ENCODE measurements at regions not wholly inside any gene's neighbourhood (a gene's known extent, or its start where the extent isn't known, plus 50 kb on each side); places are given as distances from the start of the nearest gene placed in this dataset.

GRCh38 chr13:69450245-69450644 lies 657.4 kb upstream of the ATXN8OS start:
- POLR2A ChIA-PET, result no interaction called here
- ATAC-seq (ENCODE audit: low read depth) (no peak), DNase-seq (no peak)
- Mint-ChIP-seq H3K4me3 (no peak overlapping the region), H3K4me1 (no peaks in the 10 kb centered on the region), H3K9me3 (peaks cover 3% of the 10 kb centered on the region), H3K36me3 (no peaks in the 10 kb centered on the region), H3K27ac (no peak overlapping the region), H3K27me3 (no peaks in the 10 kb centered on the region)

- Mint-ChIP-seq H3K9me3 (peaks cover 29% of the 10 kb centered on the region), H3K4me1 (no peaks in the 10 kb centered on the region), H3K27ac (no peak overlapping the region), H3K4me3 (no peak overlapping the region), H3K27me3 (no peaks in the 10 kb centered on the region), H3K36me3 (no peaks in the 10 kb centered on the region)
- DNase-seq (no peak), ATAC-seq (ENCODE audit: low read depth) (no peak)
- POLR2A ChIA-PET, result no interaction called here
These were observed 682.4 kb upstream of the ATXN8OS start for GRCh38 chr13:69425235-69425634.

- Mint-ChIP-seq H3K4me1 (no peaks in the 10 kb centered on the region), H3K27ac (no peak overlapping the region), H3K9me3 (peaks cover 29% of the 10 kb centered on the region), H3K4me3 (no peak overlapping the region), H3K27me3 (no peaks in the 10 kb centered on the region), H3K36me3 (no peaks in the 10 kb centered on the region)
- DNase-seq, result no peak
- no peak for ATAC-seq (ENCODE audit: low read depth)
- POLR2A ChIA-PET, result no interaction called here
These were observed 683.8 kb upstream of the ATXN8OS start for GRCh38 chr13:69423844-69424243.

- peaks cover 2% of the 10 kb centered on the region for H3K9me3 Mint-ChIP-seq
- no peak overlapping the region for H3K27ac Mint-ChIP-seq
- H3K36me3 Mint-ChIP-seq, result no peaks in the 10 kb centered on the region
- DNase-seq, result no peak
- POLR2A ChIA-PET, result no interaction called here
- H3K27me3 Mint-ChIP-seq, result no peaks in the 10 kb centered on the region
- H3K4me1 Mint-ChIP-seq, result no peaks in the 10 kb centered on the region
- no peak for ATAC-seq (ENCODE audit: low read depth)
- H3K4me3 Mint-ChIP-seq, result no peak overlapping the region
These were observed 689.3 kb upstream of the ATXN8OS start for GRCh38 chr13:69418319-69418718.

- DNase-seq, result no peak
- Mint-ChIP-seq H3K27ac (no peak overlapping the region), H3K27me3 (no peaks in the 10 kb centered on the region), H3K9me3 (peaks cover 3% of the 10 kb centered on the region), H3K4me3 (no peak overlapping the region), H3K36me3 (no peaks in the 10 kb centered on the region), H3K4me1 (no peaks in the 10 kb centered on the region)
- POLR2A ChIA-PET, result no interaction called here
- ATAC-seq (ENCODE audit: low read depth), result no peak
These were observed 696.9 kb upstream of the ATXN8OS start for GRCh38 chr13:69410761-69411160.

GRCh38 chr13:69391756-69392155 lies 715.9 kb upstream of the ATXN8OS start:
- H3K27ac Mint-ChIP-seq, result no peak overlapping the region

GRCh38 chr13:69389899-69390298 lies 717.7 kb upstream of the ATXN8OS start:
- Mint-ChIP-seq H3K9me3 (peaks cover 13% of the 10 kb centered on the region), H3K27me3 (no peaks in the 10 kb centered on the region), H3K4me3 (no peak overlapping the region), H3K4me1 (no peaks in the 10 kb centered on the region), H3K27ac (no peak overlapping the region), H3K36me3 (no peaks in the 10 kb centered on the region)
- ATAC-seq (ENCODE audit: low read depth), result no peak
- no peak for DNase-seq
- POLR2A ChIA-PET, result no interaction called here

More at GRCh38 chr13:69391756-69392155, 715.9 kb upstream of the ATXN8OS start:
- Mint-ChIP-seq H3K9me3 (peaks cover 13% of the 10 kb centered on the region), H3K36me3 (no peaks in the 10 kb centered on the region), H3K27me3 (no peaks in the 10 kb centered on the region), H3K4me3 (no peak overlapping the region), H3K4me1 (no peaks in the 10 kb centered on the region)
- no peak for ATAC-seq (ENCODE audit: low read depth)
- DNase-seq, result no peak
- POLR2A ChIA-PET, result no interaction called here

GRCh38 chr13:69373747-69374425 lies 733.7 kb upstream of the ATXN8OS start:
- ATAC-seq (ENCODE audit: low read depth) (no peak), DNase-seq (no peak)
- peaks cover 4% of the 10 kb centered on the region for H3K9me3 Mint-ChIP-seq
- POLR2A ChIA-PET, result no interaction called here
- no peak overlapping the region for H3K27ac Mint-ChIP-seq
- H3K4me1 Mint-ChIP-seq, result no peaks in the 10 kb centered on the region
- no peaks in the 10 kb centered on the region for H3K27me3 Mint-ChIP-seq
- no peak overlapping the region for H3K4me3 Mint-ChIP-seq
- H3K36me3 Mint-ChIP-seq, result no peaks in the 10 kb centered on the region

GRCh38 chr13:69363360-69363759 lies 744.3 kb upstream of the ATXN8OS start:
- Mint-ChIP-seq H3K27ac (no peak overlapping the region), H3K4me1 (no peaks in the 10 kb centered on the region), H3K4me3 (no peak overlapping the region), H3K27me3 (no peaks in the 10 kb centered on the region), H3K36me3 (no peaks in the 10 kb centered on the region), H3K9me3 (peaks cover 7% of the 10 kb centered on the region)
- POLR2A ChIA-PET, result no interaction called here
- DNase-seq (no peak), ATAC-seq (ENCODE audit: low read depth) (no peak)

GRCh38 chr13:69331245-69331644 lies 776.4 kb upstream of the ATXN8OS start:
- no peaks in the 10 kb centered on the region for H3K27me3 Mint-ChIP-seq
- no peak for ATAC-seq (ENCODE audit: low read depth)
- no peak overlapping the region for H3K27ac Mint-ChIP-seq
- no peaks in the 10 kb centered on the region for H3K4me1 Mint-ChIP-seq
- POLR2A ChIA-PET, result no interaction called here
- H3K36me3 Mint-ChIP-seq, result no peaks in the 10 kb centered on the region
- no peak overlapping the region for H3K4me3 Mint-ChIP-seq
- DNase-seq, result no peak
- H3K9me3 Mint-ChIP-seq, result peaks cover 3% of the 10 kb centered on the region

- no peak for ATAC-seq (ENCODE audit: low read depth)
- no peak for DNase-seq
- H3K36me3 Mint-ChIP-seq, result no peaks in the 10 kb centered on the region
- no peak overlapping the region for H3K27ac Mint-ChIP-seq
- peaks cover 3% of the 10 kb centered on the region for H3K9me3 Mint-ChIP-seq
- no peaks in the 10 kb centered on the region for H3K4me1 Mint-ChIP-seq
- POLR2A ChIA-PET, result no interaction called here
- no peaks in the 10 kb centered on the region for H3K27me3 Mint-ChIP-seq
- H3K4me3 Mint-ChIP-seq, result no peak overlapping the region
These were observed 783.3 kb upstream of the ATXN8OS start for GRCh38 chr13:69324090-69324886.

GRCh38 chr13:69319656-69320055 lies 788.0 kb upstream of the ATXN8OS start:
- no peaks in the 10 kb centered on the region for H3K27me3 Mint-ChIP-seq
- POLR2A ChIA-PET, result no interaction called here
- no peaks in the 10 kb centered on the region for H3K36me3 Mint-ChIP-seq
- no peaks in the 10 kb centered on the region for H3K4me1 Mint-ChIP-seq
- H3K4me3 Mint-ChIP-seq, result no peak overlapping the region
- no peak for ATAC-seq (ENCODE audit: low read depth)
- DNase-seq, result no peak
- no peak overlapping the region for H3K27ac Mint-ChIP-seq
- no peaks in the 10 kb centered on the region for H3K9me3 Mint-ChIP-seq

- peaks cover 3% of the 10 kb centered on the region for H3K9me3 Mint-ChIP-seq
These were observed 792.6 kb upstream of the ATXN8OS start for GRCh38 chr13:69315039-69315438.

GRCh38 chr13:69306766-69307165 lies 800.9 kb upstream of the ATXN8OS start:
- no peak for DNase-seq
- H3K4me1 Mint-ChIP-seq, result no peaks in the 10 kb centered on the region
- no peaks in the 10 kb centered on the region for H3K36me3 Mint-ChIP-seq
- peaks cover 3% of the 10 kb centered on the region for H3K9me3 Mint-ChIP-seq
- POLR2A ChIA-PET, result no interaction called here
- no peaks in the 10 kb centered on the region for H3K27me3 Mint-ChIP-seq
- no peak overlapping the region for H3K4me3 Mint-ChIP-seq
- ATAC-seq (ENCODE audit: low read depth), result no peak
- H3K27ac Mint-ChIP-seq, result no peak overlapping the region

More at GRCh38 chr13:69315039-69315438, 792.6 kb upstream of the ATXN8OS start:
- Mint-ChIP-seq H3K4me1 (no peaks in the 10 kb centered on the region), H3K4me3 (no peak overlapping the region), H3K36me3 (no peaks in the 10 kb centered on the region), H3K27me3 (no peaks in the 10 kb centered on the region), H3K27ac (no peak overlapping the region)
- ATAC-seq (ENCODE audit: low read depth), result no peak
- no peak for DNase-seq
- POLR2A ChIA-PET, result no interaction called here
